ENCODE measurements at regions not wholly inside any gene's neighbourhood (a gene's known extent, or its start where the extent isn't known, plus 50 kb on each side); places are given as distances from the start of the nearest gene placed in this dataset.
A peak's percentile ranks its signal among the peaks of the same experiment; 100 is the strongest.

GRCh38 chr6:67047996-67048395 lies 1341.0 kb upstream of the EYS start:
- no peak for FAIRE-seq
- no peak for DNase-seq (ENCODE audit: insufficient read length, low spot score)

GRCh38 chr6:67045076-67045475 lies 1338.0 kb upstream of the EYS start:
- no peak for DNase-seq (ENCODE audit: insufficient read length, low spot score)
- FAIRE-seq = no peak
- no peak for TF ChIP-seq CTCF (IDR thresholded peaks at IDR 0.05; ENCODE audit: insufficient read depth, missing control alignments)

More at GRCh38 chr6:67047996-67048395, 1341.0 kb upstream of the EYS start:
- no peak for TF ChIP-seq CTCF (IDR thresholded peaks at IDR 0.05; ENCODE audit: insufficient read depth, missing control alignments)

- TF ChIP-seq CTCF (IDR thresholded peaks at IDR 0.05; ENCODE audit: insufficient read depth, missing control alignments) = no peak
- no peak for DNase-seq (ENCODE audit: insufficient read length, low spot score)
- FAIRE-seq = no peak
These were observed 1324.4 kb upstream of the EYS start for GRCh38 chr6:67031451-67031850.

- FAIRE-seq (no peak), DNase-seq (ENCODE audit: insufficient read length, low spot score) (no peak)
- TF ChIP-seq CTCF (IDR thresholded peaks at IDR 0.05; ENCODE audit: insufficient read depth, missing control alignments) = no peak
These were observed 1323.8 kb upstream of the EYS start for GRCh38 chr6:67030861-67031260.

GRCh38 chr6:67016921-67017460 lies 1310.0 kb upstream of the EYS start:
- no peak for TF ChIP-seq CTCF (IDR thresholded peaks at IDR 0.05; ENCODE audit: insufficient read depth, missing control alignments)
- DNase-seq (ENCODE audit: insufficient read length, low spot score) = no peak
- no peak for FAIRE-seq

GRCh38 chr6:67011441-67011840 lies 1304.4 kb upstream of the EYS start:
- no peak for DNase-seq (ENCODE audit: insufficient read length, low spot score)
- FAIRE-seq = no peak
- TF ChIP-seq CTCF (IDR thresholded peaks at IDR 0.05; ENCODE audit: insufficient read depth, missing control alignments) = no peak

- DNase-seq (ENCODE audit: insufficient read length, low spot score) (no peak), FAIRE-seq (no peak)
- peak; percentile 19 for TF ChIP-seq CTCF (IDR thresholded peaks at IDR 0.05; ENCODE audit: insufficient read depth, missing control alignments)
These were observed 1302.8 kb upstream of the EYS start for GRCh38 chr6:67009818-67010217.
